Ovary (tissue), 7 donors: ENCODE measurements at regions not wholly inside any gene's neighbourhood (a gene's known extent, or its start where the extent isn't known, plus 50 kb on each side); places are given as distances from the start of the nearest gene placed in this dataset.

Source experiments
- DNase-seq, 5 donors: peaks; one replicate each; pipeline ENCODE4 v3.0.0-alpha.2; 2019 to 2020
- H3K27ac ChIP-seq, 2 donors: fragments of 200-600 bp; one replicate each; pipeline versions ENCODE4 v1.5.1 to v1.8.0; 2019 to 2022
- H3K27me3 ChIP-seq: fragments of 200-600 bp; one replicate; pipeline ENCODE4 v1.8.0; 2022
- H3K36me3 ChIP-seq: fragments of 200-600 bp; sonication (generic); one replicate; pipeline ENCODE4 v1.5.1; 2019
- H3K4me1 ChIP-seq: one replicate; pipeline ENCODE4 v1.8.1; 2013; ENCODE audit warnings: mild to moderate bottlenecking, moderate library complexity; ENCODE audit not compliant: insufficient read depth
- H3K4me3 ChIP-seq: fragments of 200-600 bp; sonication (generic); one replicate; pipeline ENCODE4 v1.5.1; 2017
- H3K9me3 ChIP-seq, 2 donors: fragments of 200-600 bp in 1 of 2; sonication (generic) in 1 of 2; one replicate each; pipeline versions ENCODE4 v1.5.1 to v1.8.1; 2013 to 2019; ENCODE audit warnings: mild to moderate bottlenecking in 1 of 2, moderate library complexity in 1 of 2
- EP300 ChIP-seq: sonication (generic); formaldehyde crosslinking; IDR thresholded peaks from one replicate; pipeline ENCODE4 v1.6.1; 2017; ENCODE audit warnings: antibody characterized with exemption
- POLR2A ChIP-seq: fragments of 450-650 bp; IDR thresholded peaks from one replicate; pipeline ENCODE4 v1.6.1; 2017; ENCODE audit warnings: antibody characterized with exemption, mild to moderate bottlenecking, moderate library complexity
- WGBS, 3 donors: extraction: QIAGEN DNeasy Blood & Tissue Kit in 1 of 3; methylation state at CpG; one replicate each; pipeline versions ENCODE4 v1.1.5 to v1.1.7; 2013 to 2017; 5-methylcytosine and 5-hydroxymethylcytosine counted together
- intact Hi-C, 4 donors: fragments of 100-400 bp; cut with DNase I; formaldehyde crosslinking; loops; one replicate each; pipeline versions ENCODE4 v1.11.0 to v1.15.1; 2022 to 2023
- TF ChIP-seq, protein P1 (sequence below), 3 donors: fragments of 450-650 bp in 2 of 3; fragments of 200-600 bp in 1 of 3; IDR thresholded peaks; one replicate each; pipeline versions ENCODE4 v1.5.1 to v1.8.0; 2016 to 2022; ENCODE audit warnings: antibody characterized with exemption in 3 of 3, mild to moderate bottlenecking in 1 of 3
- donor health status: DM: no; HTN: no; CAD: no; lungs with moderate emphysema.
- donor health status: DM: no; HTN: no; CAD: no.
- donor health status: Bipolar disorder and iron deficiency.
- donor health status: DM: no; HTN: no; CAD: no.
- donor health status: DM: yes; HTN: yes; CAD: no.

DNA sequence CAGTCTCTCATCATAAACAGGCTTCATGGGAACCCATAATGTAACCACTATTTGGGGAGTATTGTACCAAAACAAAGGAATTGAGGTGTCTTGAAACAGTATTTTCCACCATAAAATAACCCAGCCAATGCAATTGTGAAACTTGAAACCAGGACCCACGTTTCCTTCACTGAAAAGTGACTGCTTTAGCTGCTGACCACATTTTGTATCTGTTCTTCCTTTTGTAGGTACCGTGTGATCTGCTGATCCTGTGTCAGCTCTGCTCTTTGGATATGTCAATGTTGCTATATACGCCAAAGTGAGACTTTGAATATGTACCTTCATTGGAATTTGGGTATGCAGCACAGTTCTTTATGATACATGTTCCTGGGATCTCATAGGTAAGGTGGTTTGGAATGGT, 95.1 kb upstream of the CNTN1 start:
- Histone ChIP-seq H3K9me3 (no peaks in the 10 kb centered on the region), H3K27me3 (no peaks in the 10 kb centered on the region), H3K4me3 (no peak overlapping the region), H3K36me3 (no peaks in the 10 kb centered on the region), H3K27ac (no peak overlapping the region), H3K4me1 (no peaks in the 10 kb centered on the region)
- DNase-seq: no peak
- TF ChIP-seq, protein P1, sequence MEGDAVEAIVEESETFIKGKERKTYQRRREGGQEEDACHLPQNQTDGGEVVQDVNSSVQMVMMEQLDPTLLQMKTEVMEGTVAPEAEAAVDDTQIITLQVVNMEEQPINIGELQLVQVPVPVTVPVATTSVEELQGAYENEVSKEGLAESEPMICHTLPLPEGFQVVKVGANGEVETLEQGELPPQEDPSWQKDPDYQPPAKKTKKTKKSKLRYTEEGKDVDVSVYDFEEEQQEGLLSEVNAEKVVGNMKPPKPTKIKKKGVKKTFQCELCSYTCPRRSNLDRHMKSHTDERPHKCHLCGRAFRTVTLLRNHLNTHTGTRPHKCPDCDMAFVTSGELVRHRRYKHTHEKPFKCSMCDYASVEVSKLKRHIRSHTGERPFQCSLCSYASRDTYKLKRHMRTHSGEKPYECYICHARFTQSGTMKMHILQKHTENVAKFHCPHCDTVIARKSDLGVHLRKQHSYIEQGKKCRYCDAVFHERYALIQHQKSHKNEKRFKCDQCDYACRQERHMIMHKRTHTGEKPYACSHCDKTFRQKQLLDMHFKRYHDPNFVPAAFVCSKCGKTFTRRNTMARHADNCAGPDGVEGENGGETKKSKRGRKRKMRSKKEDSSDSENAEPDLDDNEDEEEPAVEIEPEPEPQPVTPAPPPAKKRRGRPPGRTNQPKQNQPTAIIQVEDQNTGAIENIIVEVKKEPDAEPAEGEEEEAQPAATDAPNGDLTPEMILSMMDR (IDR thresholded peaks at IDR 0.05): no peak
- TF ChIP-seq POLR2A (no peak), EP300 (no peak)
- intact Hi-C loops: no loop called here
- WGBS, 3 donors: 73 to 75% (median 74%) methylated on average over 3 of the region's 3 CpGs

DNA sequence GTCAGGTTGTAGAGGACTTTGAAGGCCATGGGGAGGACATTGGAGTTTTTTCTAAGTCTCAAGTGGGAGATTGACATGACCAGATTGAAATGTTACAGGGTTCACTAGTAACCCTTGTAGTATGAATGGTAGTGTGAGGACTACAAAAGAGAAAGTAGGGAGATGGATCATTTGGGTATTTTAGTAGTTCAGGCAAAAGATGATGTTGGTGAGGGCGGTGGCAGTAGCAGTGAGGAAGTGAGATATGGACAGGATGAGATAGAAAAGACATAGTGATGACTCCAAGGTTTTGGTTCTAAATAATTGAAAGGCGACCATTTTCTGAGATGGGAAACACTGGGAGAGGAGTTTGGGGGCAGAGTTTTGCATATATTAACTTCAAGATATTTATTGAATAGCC, 94.2 kb upstream of the CNTN1 start:
- TF ChIP-seq POLR2A: no peak
- TF ChIP-seq, protein P1 (IDR thresholded peaks at IDR 0.05): no peak
- no peak for TF ChIP-seq EP300
- Histone ChIP-seq H3K4me3 (no peak overlapping the region), H3K4me1 (no peaks in the 10 kb centered on the region), H3K36me3 (no peaks in the 10 kb centered on the region), H3K27ac (no peak overlapping the region), H3K27me3 (no peaks in the 10 kb centered on the region), H3K9me3 (no peaks in the 10 kb centered on the region)
- 79 to 88% (median 79%) methylated on average over 2 of the region's 2 CpGs for WGBS, 3 donors
- intact Hi-C loops: no loop called here
- no peak for DNase-seq

DNA sequence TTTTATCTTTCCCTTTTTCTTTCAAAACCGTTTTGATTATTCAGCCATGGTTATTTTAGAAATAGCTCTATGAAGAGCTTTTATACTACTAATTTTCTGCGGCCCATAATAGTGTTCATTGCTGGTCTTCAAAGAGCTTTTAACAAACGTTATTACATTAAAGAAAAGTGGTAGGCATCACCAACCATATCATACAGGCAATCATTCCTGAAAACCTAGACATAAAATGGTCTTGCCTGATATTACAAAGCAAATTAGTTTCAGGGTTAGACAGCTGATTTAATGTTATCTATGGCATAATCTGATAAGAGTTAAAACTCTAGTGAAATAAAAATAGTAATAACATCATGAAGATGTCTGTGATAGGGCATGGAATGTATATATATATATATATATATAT, 89.7 kb upstream of the CNTN1 start:
- DNase-seq: no peak
- no peaks in the 10 kb centered on the region for H3K36me3 ChIP-seq
- peaks cover 4% of the 10 kb centered on the region for H3K27me3 ChIP-seq
- WGBS, 3 donors: 54 to 57% (median 54%) methylated on average over 3 of the region's 3 CpGs
- no peaks in the 10 kb centered on the region for H3K4me1 ChIP-seq
- H3K27ac ChIP-seq: no peak overlapping the region
- no peak overlapping the region for H3K4me3 ChIP-seq
- TF ChIP-seq POLR2A: no peak
- TF ChIP-seq, protein P1 (IDR thresholded peaks at IDR 0.05): no peak
- TF ChIP-seq EP300: no peak
- no peaks in the 10 kb centered on the region for H3K9me3 ChIP-seq
- intact Hi-C loops: no loop called here

DNA sequence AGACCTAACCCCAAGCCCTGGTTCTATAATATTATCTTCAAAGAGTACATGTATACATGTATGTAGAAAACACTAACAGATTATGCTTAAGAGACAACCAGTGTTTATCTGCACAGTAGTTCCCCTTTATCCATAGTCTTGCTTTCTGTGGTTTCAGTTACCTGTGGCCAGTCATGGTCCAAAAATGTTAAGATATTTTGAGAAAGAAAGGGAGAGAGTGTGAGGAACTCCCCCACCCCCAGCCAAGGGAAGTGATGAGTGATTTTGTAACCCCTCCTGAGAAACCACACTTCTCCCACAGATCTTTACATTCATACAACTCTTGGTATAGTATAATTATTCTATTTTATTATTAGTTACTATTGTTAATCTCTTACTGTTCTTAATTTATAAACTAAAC, 77.3 kb upstream of the CNTN1 start:
- intact Hi-C loops: no loop called here
- Histone ChIP-seq H3K27ac (no peak overlapping the region), H3K27me3 (no peaks in the 10 kb centered on the region), H3K4me3 (no peak overlapping the region), H3K36me3 (no peaks in the 10 kb centered on the region), H3K4me1 (peaks cover 3% of the 10 kb centered on the region), H3K9me3 (no peaks in the 10 kb centered on the region)
- DNase-seq: no peak
- TF ChIP-seq POLR2A (no peak), EP300 (no peak)
- TF ChIP-seq, protein P1 (IDR thresholded peaks at IDR 0.05): no peak

DNA sequence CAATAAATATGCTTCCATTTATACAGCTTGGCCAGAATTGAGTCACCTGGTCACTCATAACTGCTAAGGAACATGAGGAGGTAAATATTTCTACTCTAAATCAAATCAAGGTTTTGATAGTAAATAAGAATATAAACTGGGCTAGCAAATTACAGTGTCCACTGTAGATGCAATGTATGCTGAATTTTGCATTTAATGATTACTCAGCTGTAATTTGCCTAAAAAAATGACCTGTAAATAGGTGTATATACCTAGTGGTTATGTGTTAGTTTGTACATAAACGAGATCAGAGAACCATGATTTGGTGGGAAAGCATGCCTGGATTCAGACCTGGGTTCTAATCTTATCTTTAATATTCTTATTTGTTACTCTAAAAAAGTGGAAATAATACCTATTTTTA, 76.6 kb upstream of the CNTN1 start:
- TF ChIP-seq EP300: no peak
- intact Hi-C loops: no loop called here
- 77 to 83% (median 81%) methylated on average over 1 of the region's 1 CpG for WGBS, 3 donors
- no peaks in the 10 kb centered on the region for H3K9me3 ChIP-seq
- no peaks in the 10 kb centered on the region for H3K27me3 ChIP-seq
- peaks cover 3% of the 10 kb centered on the region for H3K4me1 ChIP-seq
- H3K4me3 ChIP-seq: no peak overlapping the region
- H3K36me3 ChIP-seq: no peaks in the 10 kb centered on the region
- no peak overlapping the region for H3K27ac ChIP-seq
- DNase-seq: no peak
